Panc1 (cell line): ENCODE measurements at regions not wholly inside any gene's neighbourhood (a gene's known extent, or its start where the extent isn't known, plus 50 kb on each side); places are given as distances from the start of the nearest gene placed in this dataset.

Experiments used
- SIN3A ChIP-seq: IDR thresholded peaks from 2 replicates; pipeline ENCODE4 v1.6.1; 2012; ENCODE audit warnings: low read depth, mild to moderate bottlenecking, low read length, moderate library complexity, borderline replicate concordance; ENCODE audit not compliant: insufficient read depth
- TF ChIP-seq, protein P1 (sequence below): fragments of 450-650 bp; IDR thresholded peaks from 2 replicates; pipeline ENCODE4 v1.5.1; 2017; ENCODE audit warnings: mild to moderate bottlenecking
- TF ChIP-seq, protein P2 (sequence below), 2 experiments: IDR thresholded peaks; 2 replicates each; pipeline ENCODE4 v1.6.1; 2011 to 2012; ENCODE audit warnings: low read depth in 2 of 2, control low read depth in 1 of 2, low read length in 1 of 2, mild to moderate bottlenecking in 1 of 2, moderate library complexity in 1 of 2; ENCODE audit not compliant: insufficient read depth in 1 of 2

DNA sequence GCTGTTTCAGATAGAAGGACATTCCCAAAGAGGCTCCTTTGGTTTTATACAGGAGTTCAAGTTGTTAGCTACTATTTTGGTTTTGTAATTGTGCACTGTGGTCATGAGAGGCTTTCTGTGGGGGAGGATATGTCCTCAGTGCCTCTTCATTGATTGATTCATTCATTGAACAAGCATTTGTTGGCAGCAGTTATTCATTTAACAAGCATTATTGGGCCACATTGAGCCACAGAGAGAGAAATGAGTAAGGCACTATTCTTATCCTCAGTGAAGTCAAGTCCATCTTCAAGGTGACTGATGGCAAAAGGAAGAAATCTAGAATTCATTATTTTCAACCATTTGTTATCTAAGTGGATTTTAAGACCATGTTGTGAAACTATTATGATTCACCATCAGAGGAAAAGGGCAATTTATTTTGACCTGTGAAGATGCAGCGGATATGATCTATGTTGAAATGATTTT is 697.2 kb upstream of the CITED2 start:
- TF ChIP-seq, protein P1, sequence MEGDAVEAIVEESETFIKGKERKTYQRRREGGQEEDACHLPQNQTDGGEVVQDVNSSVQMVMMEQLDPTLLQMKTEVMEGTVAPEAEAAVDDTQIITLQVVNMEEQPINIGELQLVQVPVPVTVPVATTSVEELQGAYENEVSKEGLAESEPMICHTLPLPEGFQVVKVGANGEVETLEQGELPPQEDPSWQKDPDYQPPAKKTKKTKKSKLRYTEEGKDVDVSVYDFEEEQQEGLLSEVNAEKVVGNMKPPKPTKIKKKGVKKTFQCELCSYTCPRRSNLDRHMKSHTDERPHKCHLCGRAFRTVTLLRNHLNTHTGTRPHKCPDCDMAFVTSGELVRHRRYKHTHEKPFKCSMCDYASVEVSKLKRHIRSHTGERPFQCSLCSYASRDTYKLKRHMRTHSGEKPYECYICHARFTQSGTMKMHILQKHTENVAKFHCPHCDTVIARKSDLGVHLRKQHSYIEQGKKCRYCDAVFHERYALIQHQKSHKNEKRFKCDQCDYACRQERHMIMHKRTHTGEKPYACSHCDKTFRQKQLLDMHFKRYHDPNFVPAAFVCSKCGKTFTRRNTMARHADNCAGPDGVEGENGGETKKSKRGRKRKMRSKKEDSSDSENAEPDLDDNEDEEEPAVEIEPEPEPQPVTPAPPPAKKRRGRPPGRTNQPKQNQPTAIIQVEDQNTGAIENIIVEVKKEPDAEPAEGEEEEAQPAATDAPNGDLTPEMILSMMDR: no peak
- no peak for TF ChIP-seq SIN3A
- TF ChIP-seq, protein P2, sequence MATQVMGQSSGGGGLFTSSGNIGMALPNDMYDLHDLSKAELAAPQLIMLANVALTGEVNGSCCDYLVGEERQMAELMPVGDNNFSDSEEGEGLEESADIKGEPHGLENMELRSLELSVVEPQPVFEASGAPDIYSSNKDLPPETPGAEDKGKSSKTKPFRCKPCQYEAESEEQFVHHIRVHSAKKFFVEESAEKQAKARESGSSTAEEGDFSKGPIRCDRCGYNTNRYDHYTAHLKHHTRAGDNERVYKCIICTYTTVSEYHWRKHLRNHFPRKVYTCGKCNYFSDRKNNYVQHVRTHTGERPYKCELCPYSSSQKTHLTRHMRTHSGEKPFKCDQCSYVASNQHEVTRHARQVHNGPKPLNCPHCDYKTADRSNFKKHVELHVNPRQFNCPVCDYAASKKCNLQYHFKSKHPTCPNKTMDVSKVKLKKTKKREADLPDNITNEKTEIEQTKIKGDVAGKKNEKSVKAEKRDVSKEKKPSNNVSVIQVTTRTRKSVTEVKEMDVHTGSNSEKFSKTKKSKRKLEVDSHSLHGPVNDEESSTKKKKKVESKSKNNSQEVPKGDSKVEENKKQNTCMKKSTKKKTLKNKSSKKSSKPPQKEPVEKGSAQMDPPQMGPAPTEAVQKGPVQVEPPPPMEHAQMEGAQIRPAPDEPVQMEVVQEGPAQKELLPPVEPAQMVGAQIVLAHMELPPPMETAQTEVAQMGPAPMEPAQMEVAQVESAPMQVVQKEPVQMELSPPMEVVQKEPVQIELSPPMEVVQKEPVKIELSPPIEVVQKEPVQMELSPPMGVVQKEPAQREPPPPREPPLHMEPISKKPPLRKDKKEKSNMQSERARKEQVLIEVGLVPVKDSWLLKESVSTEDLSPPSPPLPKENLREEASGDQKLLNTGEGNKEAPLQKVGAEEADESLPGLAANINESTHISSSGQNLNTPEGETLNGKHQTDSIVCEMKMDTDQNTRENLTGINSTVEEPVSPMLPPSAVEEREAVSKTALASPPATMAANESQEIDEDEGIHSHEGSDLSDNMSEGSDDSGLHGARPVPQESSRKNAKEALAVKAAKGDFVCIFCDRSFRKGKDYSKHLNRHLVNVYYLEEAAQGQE (IDR thresholded peaks at IDR 0.05; ENCODE audit: insufficient read depth in 1 of 2, low read depth in 2 of 2, low read length in 1 of 2): no peak
